HCT116 (cell line): ENCODE measurements at regions not wholly inside any gene's neighbourhood (a gene's known extent, or its start where the extent isn't known, plus 50 kb on each side); places are given as distances from the start of the nearest gene placed in this dataset.

Experiments used
- CTCF ChIP-seq, 3 experiments: fragments of 200-600 bp in 1 of 3; sonication (generic) in 1 of 3; IDR thresholded peaks in 2 of 3; conservative IDR thresholded peaks in 1 of 3; 2 replicates each; pipeline ENCODE4 v1.5.1; 2012 to 2017; ENCODE audit warnings: low read depth in 2 of 3, low read length in 2 of 3, antibody characterized with exemption in 1 of 3, borderline replicate concordance in 1 of 3, control low read depth in 1 of 3, mild to moderate bottlenecking in 1 of 3, mixed read lengths in 1 of 3, mixed run types in 1 of 3, moderate library complexity in 1 of 3; ENCODE audit not compliant: insufficient read depth in 1 of 3
- EGR1 ChIP-seq: IDR thresholded peaks from 2 replicates; pipeline ENCODE4 v1.6.1; 2012; ENCODE audit warnings: low read depth
- REST ChIP-seq: IDR thresholded peaks from 2 replicates; pipeline ENCODE4 v1.6.1; 2012; ENCODE audit warnings: low read depth
- ZFX ChIP-seq: fragments of 450-650 bp; IDR thresholded peaks from 2 replicates; pipeline ENCODE4 v1.6.1; 2017

DNA sequence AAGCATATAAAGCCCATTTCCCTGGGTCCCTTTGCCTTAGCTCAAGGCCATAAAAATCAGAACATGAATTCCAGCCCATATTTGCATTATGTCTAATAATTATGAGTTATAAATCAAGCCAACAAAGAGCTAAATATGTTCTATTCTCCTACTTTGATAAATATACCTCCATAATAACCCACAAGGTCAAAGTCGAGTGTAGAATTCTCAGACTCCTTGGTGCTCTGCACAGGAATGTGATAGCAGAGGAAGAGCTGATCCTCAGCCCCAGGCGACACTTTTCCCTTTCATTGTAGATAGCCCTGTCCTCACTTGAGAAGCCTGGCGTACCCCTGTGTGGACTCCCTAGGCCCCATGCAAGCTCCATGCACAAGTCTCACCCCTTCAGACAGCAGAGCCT lies 85.6 kb downstream of the CASP3 start:
- TF ChIP-seq EGR1 (no peak), REST (no peak), CTCF (IDR thresholded peaks at IDR 0.05 in 2 of 3, conservative IDR thresholded peaks at IDR 0.05 in 1 of 3; ENCODE audit: borderline replicate concordance in 1 of 3, insufficient read depth in 1 of 3, low read depth in 2 of 3, low read length in 2 of 3) (no peak), ZFX (no peak)
